H9 (cell line): ENCODE measurements at regions not wholly inside any gene's neighbourhood (a gene's known extent, or its start where the extent isn't known, plus 50 kb on each side); places are given as distances from the start of the nearest gene placed in this dataset.

Experiments
- DNase-seq: peaks from one replicate; pipeline ENCODE4 v3.0.0-alpha.2; 2017
- H2AFZ ChIP-seq: one replicate; pipeline ENCODE4 v1.6.1; 2013; ENCODE audit warnings: mild to moderate bottlenecking, low read length, control low read depth, moderate library complexity
- H2AK5ac ChIP-seq: 2 replicates; pipeline ENCODE4 v1.6.1; 2013; ENCODE audit warnings: low read length, control low read depth, mixed read lengths; ENCODE audit not compliant: insufficient read length
- H2BK120ac ChIP-seq: one replicate; pipeline ENCODE4 v1.6.1; 2013; ENCODE audit warnings: low read depth, mild to moderate bottlenecking, low read length, control low read depth, inconsistent platforms; ENCODE audit not compliant: poor library complexity, severe bottlenecking
- H2BK12ac ChIP-seq: 2 replicates; pipeline ENCODE4 v1.6.1; 2013; ENCODE audit warnings: low read length, control low read depth, mixed read lengths, low read depth; ENCODE audit not compliant: insufficient read length
- H2BK15ac ChIP-seq: 2 replicates; pipeline ENCODE4 v1.6.1; 2013; ENCODE audit warnings: low read depth, low read length, control low read depth
- H2BK20ac ChIP-seq: one replicate; pipeline ENCODE4 v1.6.1; 2013; ENCODE audit warnings: low read depth, mild to moderate bottlenecking, low read length, control low read depth, inconsistent platforms; ENCODE audit not compliant: poor library complexity, severe bottlenecking
- H2BK5ac ChIP-seq: 2 replicates; pipeline ENCODE4 v1.6.1; 2013; ENCODE audit warnings: low read length, control low read depth, mixed read lengths; ENCODE audit not compliant: insufficient read length
- H3K14ac ChIP-seq: 2 replicates; pipeline ENCODE4 v1.6.1; 2013; ENCODE audit warnings: low read length, control low read depth; ENCODE audit not compliant: insufficient read depth
- H3K18ac ChIP-seq: 2 replicates; pipeline ENCODE4 v1.6.1; 2013; ENCODE audit warnings: low read depth, mild to moderate bottlenecking, mixed read lengths, low read length, control low read depth; ENCODE audit not compliant: insufficient read length
- H3K23ac ChIP-seq: 2 replicates; pipeline ENCODE4 v1.6.1; 2013; ENCODE audit warnings: low read length, control low read depth, mixed read lengths, low read depth; ENCODE audit not compliant: insufficient read length
- H3K23me2 ChIP-seq: 2 replicates; pipeline ENCODE4 v1.6.1; 2013; ENCODE audit warnings: low read depth, mild to moderate bottlenecking, mixed read lengths, low read length, control low read depth; ENCODE audit not compliant: insufficient read length, poor library complexity, severe bottlenecking
- H3K27ac ChIP-seq: 2 replicates; pipeline ENCODE4 v1.5.1; 2013; ENCODE audit warnings: low read length, control low read depth, mixed read lengths, low read depth; ENCODE audit not compliant: insufficient read length
- H3K27me3 ChIP-seq: 2 replicates; pipeline ENCODE4 v1.6.1; 2013; ENCODE audit warnings: low read length, control low read depth, inconsistent platforms; ENCODE audit not compliant: insufficient read depth
- H3K4ac ChIP-seq: 2 replicates; pipeline ENCODE4 v1.6.1; 2013; ENCODE audit warnings: low read depth, mild to moderate bottlenecking, control low read depth, inconsistent platforms, low read length, moderate library complexity
- H3K4me1 ChIP-seq: 2 replicates; pipeline ENCODE4 v1.6.1; 2013; ENCODE audit warnings: low read length, control low read depth, inconsistent platforms; ENCODE audit not compliant: insufficient read depth
- H3K4me2 ChIP-seq: 2 replicates; pipeline ENCODE4 v1.6.1; 2013; ENCODE audit warnings: low read length, control low read depth, mixed read lengths; ENCODE audit not compliant: insufficient read length, insufficient read depth
- H3K56ac ChIP-seq: 2 replicates; pipeline ENCODE4 v1.6.1; 2013; ENCODE audit warnings: low read depth, mild to moderate bottlenecking, mixed read lengths, low read length, control low read depth; ENCODE audit not compliant: insufficient read length
- H3K79me1 ChIP-seq: 2 replicates; pipeline ENCODE4 v1.6.1; 2013; ENCODE audit warnings: low read depth, mild to moderate bottlenecking, moderate library complexity, low read length, control low read depth, inconsistent platforms; ENCODE audit not compliant: insufficient read depth, poor library complexity, severe bottlenecking
- H3K79me2 ChIP-seq: 2 replicates; pipeline ENCODE4 v1.6.1; 2013; ENCODE audit warnings: low read length, control low read depth, inconsistent platforms; ENCODE audit not compliant: insufficient read depth
- H3K9ac ChIP-seq: 2 replicates; pipeline ENCODE4 v1.6.1; 2013; ENCODE audit warnings: low read length, control low read depth, mixed read lengths; ENCODE audit not compliant: insufficient read length; ENCODE audit errors: extremely low read depth
- H3K9me3 ChIP-seq: one replicate; pipeline ENCODE4 v1.6.1; 2013; ENCODE audit warnings: low read depth, low read length, inconsistent platforms; ENCODE audit not compliant: control insufficient read depth
- H3T11ph ChIP-seq: one replicate; pipeline ENCODE4 v1.6.1; 2013; ENCODE audit warnings: mild to moderate bottlenecking, low read length, control low read depth, inconsistent platforms
- H4K20me1 ChIP-seq: one replicate; pipeline ENCODE4 v1.6.1; 2013; ENCODE audit not compliant: control insufficient read depth, insufficient read length, insufficient read depth
- H4K5ac ChIP-seq: 2 replicates; pipeline ENCODE4 v1.6.1; 2013; ENCODE audit warnings: low read depth, mild to moderate bottlenecking, mixed read lengths, low read length, control low read depth; ENCODE audit not compliant: insufficient read length
- H4K8ac ChIP-seq: replicated peaks from 2 replicates; pipeline ENCODE4 v1.6.1; 2013; ENCODE audit warnings: low read length, control low read depth, mixed read lengths, low read depth; ENCODE audit not compliant: insufficient read length
- H4K91ac ChIP-seq: 2 replicates; pipeline ENCODE4 v1.6.1; 2013; ENCODE audit warnings: low read depth, mild to moderate bottlenecking, moderate library complexity, mixed read lengths, low read length, control low read depth; ENCODE audit not compliant: insufficient read length
- H3K27ac Mint-ChIP-seq, 3 experiments: 2 replicates in 2 of 3; 3 replicates in 1 of 3; pipeline ENCODE4 v1.8.0; 2020 to 2021; ENCODE audit warnings: mixed read lengths in 3 of 3, mild to moderate bottlenecking in 1 of 3, moderate library complexity in 1 of 3
- H3K27me3 Mint-ChIP-seq: 2 replicates; pipeline ENCODE4 v1.8.0; 2021; ENCODE audit warnings: low read depth, mild to moderate bottlenecking, moderate library complexity, mixed read lengths
- H3K36me3 Mint-ChIP-seq, 3 experiments: 2 replicates in 2 of 3; 3 replicates in 1 of 3; pipeline ENCODE4 v1.8.0; 2020 to 2021; ENCODE audit warnings: low read depth in 3 of 3, mixed read lengths in 3 of 3; ENCODE audit not compliant: insufficient read depth in 1 of 3
- H3K4me1 Mint-ChIP-seq, 2 experiments: 2 replicates each; pipeline ENCODE4 v1.8.0; 2020; ENCODE audit warnings: mixed read lengths in 2 of 2
- H3K4me3 Mint-ChIP-seq, 2 experiments: 2 replicates in 1 of 2; 3 replicates in 1 of 2; pipeline ENCODE4 v1.8.0; 2020 to 2021; ENCODE audit warnings: mild to moderate bottlenecking in 2 of 2, mixed read lengths in 2 of 2, moderate library complexity in 1 of 2
- H3K9me3 Mint-ChIP-seq, 2 experiments: 2 replicates in 1 of 2; 3 replicates in 1 of 2; pipeline ENCODE4 v1.8.0; 2020; ENCODE audit warnings: mild to moderate bottlenecking in 2 of 2, mixed read lengths in 2 of 2, moderate library complexity in 1 of 2
- WGBS: extraction: QIAGEN DNeasy Blood & Tissue Kit; methylation state at CpG from one replicate; pipeline ENCODE4 v1.1.7; 2013; ENCODE audit warnings: missing lambda C conversion rate, low lambda C conversion rate, mixed read lengths; ENCODE audit not compliant: insufficient read length; ENCODE audit errors: extremely low coverage; 5-methylcytosine and 5-hydroxymethylcytosine counted together
- TF ChIP-seq, protein P1 (sequence below): fragments of 200-600 bp; sonication (generic); conservative IDR thresholded peaks from 3 replicates; pipeline ENCODE4 v1.8.0; 2021; ENCODE audit warnings: antibody characterized with exemption, mild to moderate bottlenecking

DNA sequence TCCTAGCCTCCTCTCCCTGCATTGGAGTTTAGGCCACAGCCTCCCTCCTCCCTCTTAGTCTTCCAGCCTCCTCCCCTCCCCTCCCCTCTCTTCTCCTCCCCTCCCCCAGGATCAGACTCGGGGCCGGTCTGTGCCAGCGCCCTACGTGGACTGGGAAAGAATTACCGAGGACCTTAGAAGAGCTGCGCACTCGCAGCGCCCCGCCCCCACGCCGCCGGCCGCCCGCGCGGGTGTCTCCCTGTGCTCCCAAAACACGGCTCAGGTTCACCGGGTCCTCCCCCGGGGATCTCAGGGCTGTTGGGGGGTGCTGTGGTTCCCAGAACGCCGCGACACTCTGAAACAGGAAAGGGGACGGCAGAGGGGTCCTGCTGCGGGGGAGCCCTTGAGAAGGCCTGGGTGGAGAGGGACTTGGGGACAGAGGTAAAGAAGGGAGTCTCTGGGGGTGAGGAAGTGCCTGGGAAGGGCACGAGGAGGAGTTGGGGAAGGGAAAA is 122.3 kb upstream of the TBL1X start:
- Histone ChIP-seq H3K79me2 (no peaks in the 10 kb centered on the region), H3K23ac (no peak overlapping the region), H3K23me2 (no peaks in the 10 kb centered on the region), H3K9ac (no peak overlapping the region), H3K4me1 (no peaks in the 10 kb centered on the region; the same call in 1 of the 2 replicates), H3K14ac (peak overlapping the region; percentile 79; the same call in 1 of the 2 replicates), H4K91ac (no peak overlapping the region), H3K27ac (no peak overlapping the region), H3K79me1 (no peaks in the 10 kb centered on the region), H3K56ac (no peak overlapping the region), H4K20me1 (no peaks in the 10 kb centered on the region), H3K18ac (no peak overlapping the region), H4K5ac (no peak overlapping the region), H3T11ph (no peak overlapping the region), H2BK20ac (no peak overlapping the region), H2BK120ac (no peak overlapping the region), H2BK12ac (no peak overlapping the region), H3K4me2 (peak overlapping the region; percentile 44), H2BK5ac (no peak overlapping the region), H3K9me3 (no peaks in the 10 kb centered on the region), H2BK15ac (no peak overlapping the region), H2AK5ac (no peak overlapping the region), H3K27me3 (no peaks in the 10 kb centered on the region; the same call in 1 of the 2 replicates), H3K4ac (no peak overlapping the region), H2AFZ (no peak overlapping the region), H4K8ac (no peak overlapping the region)
- peaks cover 5% of the 10 kb centered on the region for H3K27me3 Mint-ChIP-seq
- H3K9me3 Mint-ChIP-seq: peaks cover 0 to 50% of the 10 kb centered on the region in 2 experiments; a peak in 2 of 5 replicates
- peaks cover 18 to 28% of the 10 kb centered on the region in 2 experiments; a peak in 3 of 4 replicates for H3K4me1 Mint-ChIP-seq
- TF ChIP-seq, protein P1, sequence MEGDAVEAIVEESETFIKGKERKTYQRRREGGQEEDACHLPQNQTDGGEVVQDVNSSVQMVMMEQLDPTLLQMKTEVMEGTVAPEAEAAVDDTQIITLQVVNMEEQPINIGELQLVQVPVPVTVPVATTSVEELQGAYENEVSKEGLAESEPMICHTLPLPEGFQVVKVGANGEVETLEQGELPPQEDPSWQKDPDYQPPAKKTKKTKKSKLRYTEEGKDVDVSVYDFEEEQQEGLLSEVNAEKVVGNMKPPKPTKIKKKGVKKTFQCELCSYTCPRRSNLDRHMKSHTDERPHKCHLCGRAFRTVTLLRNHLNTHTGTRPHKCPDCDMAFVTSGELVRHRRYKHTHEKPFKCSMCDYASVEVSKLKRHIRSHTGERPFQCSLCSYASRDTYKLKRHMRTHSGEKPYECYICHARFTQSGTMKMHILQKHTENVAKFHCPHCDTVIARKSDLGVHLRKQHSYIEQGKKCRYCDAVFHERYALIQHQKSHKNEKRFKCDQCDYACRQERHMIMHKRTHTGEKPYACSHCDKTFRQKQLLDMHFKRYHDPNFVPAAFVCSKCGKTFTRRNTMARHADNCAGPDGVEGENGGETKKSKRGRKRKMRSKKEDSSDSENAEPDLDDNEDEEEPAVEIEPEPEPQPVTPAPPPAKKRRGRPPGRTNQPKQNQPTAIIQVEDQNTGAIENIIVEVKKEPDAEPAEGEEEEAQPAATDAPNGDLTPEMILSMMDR: no peak
- DNase-seq: peak; percentile 85
- peak overlapping the region; percentile 78 to 88 for H3K4me3 Mint-ChIP-seq
- WGBS: no CpG with 5 or more reads among the region's 25 CpGs
- H3K27ac Mint-ChIP-seq: peak overlapping the region in 2 of 3 experiments; percentile 63 to 84; a peak in 5 of 7 replicates
- peaks cover 0 to 2% (median 0%) of the 10 kb centered on the region in 3 experiments; a peak in 2 of 7 replicates for H3K36me3 Mint-ChIP-seq
